Endothelial cell of hepatic sinusoid (primary cell): ENCODE measurements at regions not wholly inside any gene's neighbourhood (a gene's known extent, or its start where the extent isn't known, plus 50 kb on each side); places are given as distances from the start of the nearest gene placed in this dataset.

Source experiments
- in situ Hi-C: cut with HindIII; loops from 2 replicates; pipeline ENCODE4 v1.10.0; 2017; ENCODE audit warnings: low sequenced_read_pairs

GRCh38 chr21:33152732-33153130, 77.0 kb upstream of the IFNAR2 start:
- in situ Hi-C loops: no loop called here

GRCh38 chr21:33155005-33155404, 74.7 kb upstream of the IFNAR2 start:
- in situ Hi-C loops: loop anchor here (5.0 kb wide), 1 partner anchor 42 kb away; no protein-coding TSS in a partner anchor

- in situ Hi-C loops: loop anchor here (5.0 kb wide), 1 partner anchor 42 kb away; no protein-coding TSS in a partner anchor
These were observed 74.3 kb upstream of the IFNAR2 start for GRCh38 chr21:33155422-33155821.

GRCh38 chr21:33157303-33157702, 72.4 kb upstream of the IFNAR2 start:
- in situ Hi-C loops: loop anchor here (5.0 kb wide), 1 partner anchor 40 kb away; no protein-coding TSS in a partner anchor

GRCh38 chr21:33158654-33159053, 71.1 kb upstream of the IFNAR2 start:
- in situ Hi-C loops: loop anchor here (5.0 kb wide), 1 partner anchor 39 kb away; no protein-coding TSS in a partner anchor

GRCh38 chr21:33162436-33162951, 67.2 kb upstream of the IFNAR2 start:
- in situ Hi-C loops: no loop called here

- in situ Hi-C loops: no loop called here
These were observed 60.9 kb upstream of the IFNAR2 start for GRCh38 chr21:33168886-33169285.

GRCh38 chr21:33169359-33169758, 60.4 kb upstream of the IFNAR2 start:
- in situ Hi-C loops: no loop called here

GRCh38 chr21:33171616-33172169, 58.0 kb upstream of the IFNAR2 start:
- in situ Hi-C loops: no loop called here

- in situ Hi-C loops: no loop called here
These were observed 55.0 kb upstream of the IFNAR2 start for GRCh38 chr21:33174756-33175155.
